ENCODE measurements at regions not wholly inside any gene's neighbourhood (a gene's known extent, or its start where the extent isn't known, plus 50 kb on each side); places are given as distances from the start of the nearest gene placed in this dataset.

- no peak for TF ChIP-seq CTCF (IDR thresholded peaks at IDR 0.05)
- no peak for TF ChIP-seq POLR2A (IDR thresholded peaks at IDR 0.05)
Observed at GRCh38 chr6:41460742-41461336, 85.3 kb upstream of the FOXP4 start.
